Esophagus mucosa (tissue), 1 donor: ENCODE measurements at regions not wholly inside any gene's neighbourhood (a gene's known extent, or its start where the extent isn't known, plus 50 kb on each side); places are given as distances from the start of the nearest gene placed in this dataset.
"Not testable (repeated sequence)": the region's sequence is repeated elsewhere in the genome, so short reads cannot be mapped to it uniquely, and the experiment has no call there.

ENCODE experiments used
- ATAC-seq: fragments of 200-7000 bp; cut with Tn5 transposase; one replicate; pipeline ENCODE4 v1.9.1; 2020
- donor health status: DM: yes; HTN: yes; CAD: no.

DNA sequence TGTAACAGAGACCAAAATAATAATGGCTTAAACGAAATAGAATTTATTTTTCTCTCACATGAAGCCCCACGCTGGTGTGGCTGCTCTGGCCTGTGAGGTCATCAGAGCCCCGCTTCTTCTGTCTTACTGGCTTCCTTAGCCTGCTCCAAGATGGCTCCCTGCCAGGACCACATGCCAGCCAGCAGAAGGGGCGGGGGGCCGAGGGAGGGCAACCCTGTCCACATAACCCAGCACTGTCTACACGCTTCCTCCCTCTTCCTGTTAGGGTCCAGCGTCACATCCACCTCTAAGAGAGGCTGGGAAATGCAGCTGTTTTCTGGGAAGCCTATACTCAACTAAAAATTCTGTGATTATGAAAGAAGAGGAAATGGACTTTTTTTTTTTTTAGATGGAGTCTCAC is 107.9 kb upstream of the DLG1 start:
- ATAC-seq = peak; percentile 52

GRCh38 chr3:197404754-197405153 is 106.3 kb upstream of the DLG1 start:
- no peak for ATAC-seq

DNA sequence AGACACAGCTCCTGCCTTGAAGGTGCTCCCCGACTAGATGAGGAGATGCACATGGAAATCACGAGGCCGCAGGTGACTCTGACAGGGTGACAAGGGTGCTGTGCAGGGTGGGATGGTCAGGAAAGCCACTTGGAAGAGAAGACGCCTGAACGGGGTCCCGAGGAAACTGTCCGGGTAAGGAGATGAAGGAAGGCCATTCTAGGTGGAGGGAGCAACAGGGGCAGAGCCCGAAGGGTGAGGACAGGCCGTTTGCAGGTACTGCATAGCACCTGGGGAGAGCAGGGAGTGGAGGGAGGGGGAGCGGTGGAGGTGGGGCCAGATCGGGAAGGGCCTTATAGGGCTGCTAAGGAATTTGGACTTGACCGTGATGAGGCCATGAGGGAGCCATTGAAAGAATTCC is 105.6 kb upstream of the DLG1 start:
- ATAC-seq = no peak

- ATAC-seq = not testable (repeated sequence)
These were observed 104.0 kb upstream of the DLG1 start for GRCh38 chr3:197402401-197402800.

DNA sequence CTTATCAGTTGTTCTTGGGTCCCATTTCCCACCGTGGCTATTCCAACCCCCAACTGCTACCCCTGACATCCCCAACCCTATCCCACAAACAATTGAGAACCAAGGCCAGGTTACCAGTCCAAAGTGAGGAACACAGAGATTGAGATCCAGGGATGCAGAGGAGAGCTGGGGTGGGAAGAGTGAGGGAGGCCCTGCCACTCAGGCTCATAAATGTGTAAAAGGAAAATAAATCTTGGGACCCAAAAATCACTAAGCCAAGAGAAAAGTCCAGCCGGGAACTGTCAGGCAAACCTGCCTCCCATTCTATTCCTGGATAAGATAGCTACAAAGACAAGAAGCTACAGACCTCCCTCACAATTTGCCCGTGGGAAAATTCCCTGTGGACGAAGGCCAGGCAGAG is 101.1 kb upstream of the DLG1 start:
- no peak for ATAC-seq

DNA sequence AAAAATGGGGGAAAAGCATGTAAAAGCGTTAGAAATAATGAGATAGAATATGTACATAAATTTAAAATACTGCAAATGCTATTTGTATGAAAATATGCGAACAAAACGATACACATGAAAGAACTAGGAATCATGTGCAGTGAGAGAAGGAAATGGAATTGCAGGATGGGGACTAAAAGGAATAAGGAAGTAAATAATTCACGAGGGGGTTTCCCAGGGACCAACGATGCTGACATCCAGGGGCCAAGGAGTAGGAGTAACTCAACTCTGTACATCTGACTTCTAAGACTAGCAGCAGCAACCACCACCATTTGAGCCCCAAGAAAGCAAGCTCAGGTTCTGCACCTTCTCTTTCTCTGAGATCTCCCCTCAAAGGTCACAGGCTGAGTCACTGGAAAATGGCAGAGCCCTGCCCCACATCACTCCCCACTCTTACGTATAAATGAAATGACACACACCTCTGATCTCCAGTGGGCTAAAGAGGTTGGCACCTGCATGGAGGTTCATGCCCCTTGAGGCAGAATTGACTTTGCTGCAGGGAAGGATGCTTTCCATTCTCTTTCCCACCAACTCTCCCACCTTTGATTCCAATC is 100.0 kb upstream of the DLG1 start:
- no peak for ATAC-seq

DNA sequence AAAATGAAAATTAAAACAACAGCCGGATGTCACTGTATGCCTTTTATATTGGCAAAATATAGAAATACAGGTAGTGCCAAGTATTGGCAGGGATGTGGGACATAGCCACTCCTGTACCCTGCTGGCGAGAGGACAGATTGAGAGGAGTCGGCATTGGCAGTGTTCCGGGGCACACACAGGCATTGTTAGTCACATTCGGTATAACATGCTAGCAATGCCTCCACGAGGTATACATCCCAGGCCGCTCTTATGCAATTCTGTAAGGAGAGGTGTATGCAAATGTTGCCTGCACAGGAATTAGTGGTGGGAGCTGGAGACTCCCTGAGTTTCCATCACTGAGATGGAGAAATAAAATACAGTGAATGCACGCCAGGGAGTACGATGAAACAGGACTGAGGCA is 99.4 kb upstream of the DLG1 start:
- peak; percentile 84 for ATAC-seq

- ATAC-seq = peak; percentile 98
These were observed 96.3 kb upstream of the DLG1 start for GRCh38 chr3:197394464-197395321.

- ATAC-seq = not testable (repeated sequence)
These were observed 95.7 kb upstream of the DLG1 start for GRCh38 chr3:197394126-197394463.

- ATAC-seq = no peak
These were observed 95.3 kb upstream of the DLG1 start for GRCh38 chr3:197393711-197394110.

DNA sequence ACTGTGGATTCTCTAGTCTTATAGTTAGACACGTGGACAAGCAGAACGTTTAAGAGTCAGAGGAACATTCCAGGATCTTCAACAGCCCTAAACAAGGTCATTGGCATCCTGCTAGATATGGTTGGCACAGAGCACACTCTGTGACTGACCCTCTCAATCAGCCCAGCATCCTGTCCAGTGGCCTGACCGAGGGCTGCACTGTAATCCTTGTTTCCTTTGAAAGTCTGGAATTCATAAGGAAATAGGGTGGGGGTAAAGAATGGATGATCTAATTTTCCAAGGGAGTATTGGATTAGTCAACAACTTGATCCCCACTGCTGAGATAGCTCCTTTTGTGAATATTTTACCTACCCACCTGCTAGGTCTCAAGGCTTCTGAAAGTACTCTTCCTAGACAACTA is 94.5 kb upstream of the DLG1 start:
- ATAC-seq = no peak

GRCh38 chr3:197381371-197381770 is 83.0 kb upstream of the DLG1 start:
- peak; percentile 24 for ATAC-seq

DNA sequence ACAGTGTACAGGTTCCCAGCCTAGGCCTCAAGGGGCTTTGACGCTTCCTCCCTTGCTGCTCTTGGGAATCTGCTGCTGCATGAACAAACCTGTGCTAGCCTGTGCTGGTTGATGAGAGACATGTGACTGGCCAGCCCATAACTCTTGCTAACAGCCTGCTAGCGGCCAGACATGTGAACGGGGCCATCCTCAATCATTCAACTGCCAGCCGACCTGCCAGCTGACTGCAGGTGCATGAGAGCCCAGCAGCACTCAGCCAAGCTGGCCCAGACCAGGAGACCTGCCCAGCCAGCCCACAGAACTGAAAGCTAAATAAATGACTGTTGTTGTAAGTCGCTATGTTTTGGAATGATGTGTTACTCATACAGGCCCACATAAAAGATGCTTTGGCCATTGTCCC is 82.4 kb upstream of the DLG1 start:
- ATAC-seq = peak; percentile 73

DNA sequence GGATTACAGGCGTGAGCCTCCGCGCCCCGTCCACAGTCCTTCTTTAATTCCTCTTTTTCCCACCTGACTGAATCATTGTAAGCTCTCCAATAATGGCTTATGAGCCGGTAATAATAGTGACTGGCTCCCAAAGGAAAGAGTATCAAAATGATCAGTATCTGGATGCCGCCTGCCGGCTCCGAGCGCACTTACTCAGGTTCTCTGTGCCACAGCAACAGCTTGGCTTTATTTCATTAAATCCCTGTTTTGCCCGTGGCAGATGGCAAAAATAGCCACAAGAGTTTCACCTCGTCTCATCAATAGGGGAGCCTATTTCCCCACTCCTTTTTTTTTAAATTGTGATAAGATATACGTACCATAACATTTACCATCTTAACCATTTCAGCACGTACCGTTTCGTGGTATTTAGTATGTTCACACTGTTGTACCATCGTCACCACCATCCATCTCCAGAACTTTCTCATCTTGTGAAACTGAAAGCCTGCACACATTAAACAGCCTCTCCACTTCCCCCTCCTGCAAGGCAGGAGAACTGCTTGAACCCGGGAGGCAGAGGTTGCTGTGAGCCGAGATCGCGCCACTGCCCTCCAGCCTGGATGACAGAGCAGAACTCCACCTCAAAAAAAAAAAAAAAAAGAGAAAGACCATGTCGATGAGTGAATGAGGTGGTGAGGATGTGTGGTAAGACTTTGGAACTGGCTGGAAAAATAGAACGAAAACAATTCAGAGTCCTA is 80.7 kb upstream of the DLG1 start:
- no peak for ATAC-seq

DNA sequence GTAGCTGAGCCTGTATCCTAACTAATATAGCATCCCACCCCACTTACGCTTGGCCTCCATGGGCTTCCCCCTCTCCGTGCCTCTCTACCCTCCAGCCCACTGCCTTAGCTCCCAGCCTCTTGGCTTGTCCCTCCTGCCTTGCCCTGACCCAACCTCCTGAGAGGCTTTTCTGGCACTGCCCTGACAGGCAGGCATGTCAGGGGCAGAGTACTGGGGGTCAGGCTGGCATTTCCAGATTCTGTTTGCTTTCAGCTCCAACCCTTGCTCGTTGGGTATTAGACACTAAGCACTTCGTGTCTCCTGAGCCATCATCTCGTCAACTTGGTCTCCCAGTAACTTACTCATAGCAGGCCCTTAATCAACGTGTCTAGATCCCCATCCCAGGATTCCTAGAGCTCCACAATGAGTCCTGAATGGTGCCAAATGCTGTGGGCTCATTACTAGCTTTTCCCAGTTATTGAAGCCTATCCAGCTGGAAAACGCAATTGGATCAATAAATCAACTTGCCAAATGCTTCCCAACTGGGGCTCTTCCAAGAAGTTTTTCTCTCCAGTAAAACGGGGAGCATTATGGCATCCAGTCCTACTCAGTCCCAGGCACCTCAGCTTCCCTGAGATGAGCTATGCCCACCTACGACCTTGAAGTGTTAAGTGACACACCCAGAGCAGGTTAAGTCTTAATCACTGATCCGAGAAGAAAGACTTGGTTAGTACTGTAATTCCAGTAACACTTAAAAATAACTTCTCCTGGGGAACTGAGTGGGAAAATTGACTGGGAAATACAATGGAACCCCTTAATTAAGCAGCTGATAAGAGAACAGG is 78.5 kb upstream of the DLG1 start:
- ATAC-seq = no peak

DNA sequence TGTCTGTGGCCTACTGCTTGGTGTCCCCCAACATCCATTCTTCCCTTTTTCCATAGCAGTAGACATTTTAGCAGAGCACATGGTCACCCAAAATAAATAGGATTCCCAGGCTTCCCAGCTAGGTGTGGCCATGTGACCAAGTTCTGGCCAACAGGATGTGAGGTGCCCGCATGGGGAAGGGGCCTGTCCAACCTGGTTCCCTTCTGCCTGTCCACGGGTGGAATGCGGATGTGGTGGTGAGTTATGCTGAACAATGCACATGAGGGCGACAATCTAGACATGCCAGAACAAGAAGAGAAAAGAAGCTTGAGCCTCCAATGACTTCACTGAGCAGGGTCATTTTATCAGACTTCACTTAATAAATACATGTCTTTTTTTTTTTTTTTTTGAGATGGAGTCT is 77.6 kb upstream of the DLG1 start:
- peak; percentile 59 for ATAC-seq

DNA sequence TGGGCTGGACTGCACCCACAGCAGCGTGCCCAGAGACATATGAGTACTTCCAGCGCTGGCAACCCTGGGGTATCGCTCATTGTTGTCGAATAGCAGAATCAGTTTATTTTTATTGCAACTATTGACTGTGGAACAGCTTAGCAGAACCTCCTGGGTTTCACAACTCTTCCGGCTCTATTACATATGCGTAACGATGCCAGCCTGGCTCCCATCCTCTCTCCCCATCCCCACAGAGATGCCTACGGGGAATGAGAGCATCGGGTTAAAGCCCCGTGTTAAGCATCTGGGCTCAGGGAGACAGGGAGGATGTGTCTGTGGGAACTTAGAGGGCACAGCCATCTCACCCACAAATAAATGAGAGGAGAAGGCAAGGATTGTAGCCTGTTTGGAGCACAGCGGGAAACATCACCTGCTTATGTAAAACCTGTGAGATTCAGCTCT is 76.6 kb upstream of the DLG1 start:
- no peak for ATAC-seq

DNA sequence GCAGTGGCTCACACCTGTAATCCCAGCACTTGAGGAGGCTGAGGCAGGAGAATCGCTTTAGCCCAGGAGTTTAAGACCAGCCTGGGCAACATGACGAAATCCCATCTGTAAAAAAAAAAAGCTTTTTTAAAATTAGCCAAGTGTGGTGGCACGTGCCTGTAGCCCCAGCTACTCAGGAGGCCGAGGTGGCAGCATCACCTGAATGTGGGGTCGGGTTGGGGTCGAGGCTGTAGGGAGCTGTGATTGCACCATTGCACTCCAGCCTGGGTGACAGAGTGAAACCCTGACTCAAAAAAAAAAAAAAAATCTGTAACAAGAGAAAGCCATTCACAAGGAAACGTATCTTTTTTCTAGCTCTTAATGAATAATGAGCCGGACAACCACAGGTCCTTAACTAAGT is 74.7 kb upstream of the DLG1 start:
- ATAC-seq = no peak

DNA sequence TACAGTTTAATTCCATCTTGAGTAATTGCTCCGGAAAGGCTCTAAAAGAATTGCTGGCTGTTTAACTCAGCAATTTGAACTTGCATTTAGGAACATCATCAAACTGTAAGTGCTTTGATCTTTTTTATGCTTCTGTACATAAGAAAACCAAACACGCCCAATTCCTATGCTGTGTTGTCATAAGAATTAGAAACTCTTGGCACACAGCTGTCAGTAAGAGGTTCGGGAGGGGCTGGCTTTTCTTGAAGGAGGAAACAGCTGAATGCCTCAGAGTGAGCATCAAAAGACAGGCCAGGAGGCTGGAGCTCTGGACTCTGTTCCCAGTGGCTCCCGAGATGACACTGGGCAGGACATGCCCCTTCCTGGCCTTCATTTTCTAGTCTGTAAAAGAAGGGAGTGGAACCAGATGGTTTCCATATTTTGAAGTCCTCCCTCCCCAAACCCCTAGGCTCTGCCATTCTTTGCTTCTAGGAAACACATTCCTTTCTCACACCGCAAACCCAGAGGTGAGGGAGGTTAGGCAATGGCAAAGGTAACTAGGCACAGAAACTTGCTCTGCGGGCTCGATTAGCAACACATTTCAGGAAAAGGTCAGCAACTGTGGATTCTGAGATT is 73.7 kb upstream of the DLG1 start:
- ATAC-seq = peak; percentile 83

- ATAC-seq = peak; percentile 2
These were observed 73.2 kb upstream of the DLG1 start for GRCh38 chr3:197371591-197372046.

DNA sequence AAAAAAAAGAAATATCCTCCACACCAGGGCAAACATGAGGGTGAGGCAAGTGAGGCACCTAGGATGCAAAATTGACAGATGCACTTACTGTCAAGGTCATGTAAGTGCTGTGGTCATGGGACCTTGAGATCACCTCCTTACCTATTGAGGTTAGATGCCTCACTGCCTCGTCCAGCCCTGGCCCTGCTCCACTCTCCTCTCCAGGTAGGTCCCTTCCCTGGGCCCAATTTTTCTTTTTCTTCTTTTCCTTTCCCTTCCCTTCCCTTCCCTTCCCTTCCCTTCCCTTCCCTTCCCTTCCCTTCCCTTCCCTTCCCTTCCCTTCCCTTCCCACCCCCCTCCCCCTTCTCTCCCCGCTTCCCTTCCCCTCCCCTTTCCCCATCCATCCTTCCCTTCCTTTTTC is 71.1 kb upstream of the DLG1 start:
- no peak for ATAC-seq

DNA sequence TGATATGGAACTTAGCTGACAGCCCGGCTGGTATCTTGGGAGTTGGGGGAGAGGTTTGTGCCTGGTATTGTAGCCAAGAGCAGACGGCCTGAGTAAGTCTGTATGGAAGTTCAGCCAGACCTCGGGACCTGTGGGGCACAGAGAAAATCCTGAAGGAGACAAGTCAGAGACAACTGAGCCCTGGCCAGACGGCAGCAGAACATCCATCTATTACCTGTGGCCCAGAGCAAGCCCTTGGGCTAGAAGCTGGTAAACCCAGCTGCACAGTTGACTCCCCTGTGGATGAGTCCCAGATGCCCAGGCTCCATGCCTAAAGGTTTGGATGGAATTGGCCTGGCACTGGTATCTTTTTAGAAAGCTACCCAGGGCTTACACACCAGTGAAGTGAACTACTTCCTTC is 70.4 kb upstream of the DLG1 start:
- ATAC-seq = no peak
